SK-N-SH (cell line): ENCODE measurements at regions not wholly inside any gene's neighbourhood (a gene's known extent, or its start where the extent isn't known, plus 50 kb on each side); places are given as distances from the start of the nearest gene placed in this dataset.

Experiments
- CTCF ChIA-PET: fragments of 300-600, 350-600 bp; formaldehyde crosslinking; extraction: SDS; loops from one replicate; lab custom pipeline; 2021; lab: Yijun Ruan, JAX
- POLR2A ChIA-PET: fragments of 350-600 bp; sonication (Branson Sonifier 250); formaldehyde crosslinking; extraction: SDS; loops from one replicate; lab custom pipeline; 2020; ENCODE audit warnings: antibody characterized with exemption, inconsistent platforms; lab: Yijun Ruan, JAX
- DNase-seq: peaks from one replicate; pipeline ENCODE4 v3.0.0; 2012
- H2AFZ ChIP-seq: fragments of 200-600 bp; sonication (generic); 2 replicates; pipeline ENCODE4 v1.8.1; 2016; ENCODE audit warnings: antibody characterized with exemption, mild to moderate bottlenecking, low read depth
- H3F3A ChIP-seq: fragments of 200-600 bp; sonication (generic); replicated peaks from 2 replicates; pipeline ENCODE3; 2016; ENCODE audit warnings: antibody characterized with exemption, mild to moderate bottlenecking; ENCODE audit not compliant: insufficient read depth
- H3K27ac ChIP-seq, 2 experiments: fragments of 200-500 bp in 1 of 2; fragments of 200-600 bp in 1 of 2; sonication (Bioruptor generic) in 1 of 2; sonication (generic), shearing (Covaris generic) in 1 of 2; 2 replicates each; pipeline versions ENCODE4 v1.5.1 to v1.6.1; 2014 to 2016; ENCODE audit warnings: low read depth in 2 of 2, inconsistent platforms in 1 of 2, low read length in 1 of 2, mild to moderate bottlenecking in 1 of 2, mixed read lengths in 1 of 2
- H3K27me3 ChIP-seq: fragments of 200-600 bp; sonication (generic), shearing (Covaris generic); 2 replicates; pipeline ENCODE4 v1.6.1; 2016; ENCODE audit warnings: mixed run types; ENCODE audit not compliant: insufficient read depth
- H3K36me3 ChIP-seq, 2 experiments: fragments of 200-500 bp in 1 of 2; fragments of 200-600 bp in 1 of 2; sonication (Bioruptor generic) in 1 of 2; sonication (generic) in 1 of 2; replicated peaks in 1 of 2; 2 replicates each; pipeline versions ENCODE3 to v1.5.1; 2014 to 2016; ENCODE audit warnings: low read length in 1 of 2, mild to moderate bottlenecking in 1 of 2; ENCODE audit not compliant: insufficient read depth in 2 of 2, control insufficient read depth in 1 of 2
- H3K4me1 ChIP-seq, 2 experiments: fragments of 200-500 bp in 1 of 2; fragments of 200-600 bp in 1 of 2; sonication (Bioruptor generic) in 1 of 2; sonication (generic), shearing (Covaris generic) in 1 of 2; 2 replicates each; pipeline versions ENCODE4 v1.5.1 to v1.6.1; 2014 to 2016; ENCODE audit warnings: low read depth in 1 of 2, low read length in 1 of 2, mixed run types in 1 of 2; ENCODE audit not compliant: insufficient read depth in 2 of 2, control insufficient read depth in 1 of 2
- H3K4me2 ChIP-seq: fragments of 200-600 bp; sonication (generic), shearing (Covaris generic); 2 replicates; pipeline ENCODE4 v1.6.1; 2017; ENCODE audit warnings: mixed run types
- H3K4me3 ChIP-seq, 2 experiments: fragments of 200-500 bp in 1 of 2; fragments of 200-600 bp in 1 of 2; sonication (Bioruptor generic) in 1 of 2; sonication (generic), shearing (Covaris generic) in 1 of 2; 2 replicates each; pipeline versions ENCODE4 v1.5.1 to v1.8.1; 2014 to 2016; ENCODE audit warnings: low read depth in 2 of 2, inconsistent platforms in 1 of 2, low read length in 1 of 2, mild to moderate bottlenecking in 1 of 2, mixed read lengths in 1 of 2, moderate library complexity in 1 of 2
- H3K79me2 ChIP-seq: fragments of 200-600 bp; sonication (generic); 2 replicates; pipeline ENCODE4 v1.8.1; 2017; ENCODE audit warnings: mild to moderate bottlenecking; ENCODE audit not compliant: insufficient read depth
- H3K9ac ChIP-seq: fragments of 200-600 bp; sonication (generic); 2 replicates; pipeline ENCODE4 v1.6.1; 2017; ENCODE audit warnings: mixed run types
- H3K9me2 ChIP-seq: fragments of 200-600 bp; sonication (generic); 2 replicates; pipeline ENCODE4 v1.6.1; 2017; ENCODE audit warnings: mixed run types
- H3K9me3 ChIP-seq: fragments of 200-600 bp; sonication (generic); 2 replicates; pipeline ENCODE4 v1.6.1; 2017; ENCODE audit warnings: mixed run types, mild to moderate bottlenecking, moderate library complexity
- H4K20me1 ChIP-seq: fragments of 200-600 bp; sonication (generic); 2 replicates; pipeline ENCODE4 v1.6.1; 2017; ENCODE audit warnings: mild to moderate bottlenecking, mixed run types; ENCODE audit not compliant: insufficient read depth
- CHD2 ChIP-seq: fragments of 150-350 bp; IDR thresholded peaks from 2 replicates; pipeline ENCODE4 v1.6.1; 2018; ENCODE audit warnings: low read length; ENCODE audit not compliant: partially characterized antibody
- ELF1 ChIP-seq: IDR thresholded peaks from 2 replicates; pipeline ENCODE4 v1.4.0; 2012
- GABPA ChIP-seq: IDR thresholded peaks from 2 replicates; pipeline ENCODE4 v1.4.0; 2012; ENCODE audit warnings: low read depth, mild to moderate bottlenecking
- GATA2 ChIP-seq: sonication (generic); formaldehyde crosslinking; IDR thresholded peaks from 2 replicates; pipeline ENCODE4 v1.5.0; 2020; ENCODE audit warnings: mild to moderate bottlenecking, missing genetic modification reagents
- MXI1 ChIP-seq: IDR thresholded peaks from 2 replicates; pipeline ENCODE4 v1.6.1; 2012; ENCODE audit warnings: mild to moderate bottlenecking, low read depth, low read length, improper control_type of control experiment
- NFIC ChIP-seq: IDR thresholded peaks from 2 replicates; pipeline ENCODE4 v1.4.0; 2012; ENCODE audit warnings: borderline replicate concordance
- NRF1 ChIP-seq: IDR thresholded peaks from 2 replicates; pipeline ENCODE4 v1.6.1; 2012; ENCODE audit warnings: low read depth, mild to moderate bottlenecking, low read length
- POLR2AphosphoS5 ChIP-seq: IDR thresholded peaks from 2 replicates; pipeline ENCODE4 v1.6.1; 2012; ENCODE audit warnings: low read depth, low read length
- RAD21 ChIP-seq: IDR thresholded peaks from 2 replicates; pipeline ENCODE4 v1.6.1; 2012; ENCODE audit warnings: mild to moderate bottlenecking, low read length
- RFX5 ChIP-seq: IDR thresholded peaks from 2 replicates; pipeline ENCODE4 v1.6.1; 2012; ENCODE audit warnings: mild to moderate bottlenecking, improper control_type of control experiment, low read length
- SMC3 ChIP-seq: IDR thresholded peaks from 2 replicates; pipeline ENCODE4 v1.6.1; 2012; ENCODE audit warnings: low read depth, low read length, improper control_type of control experiment
- TCF12 ChIP-seq: IDR thresholded peaks from 2 replicates; pipeline ENCODE4 v1.4.0; 2012
- YY1 ChIP-seq: IDR thresholded peaks from 2 replicates; pipeline ENCODE4 v1.4.0; 2012; ENCODE audit warnings: low read depth, mild to moderate bottlenecking
- WGBS: methylation state at CpG from one replicate; pipeline ENCODE4 v1.1.6; 2017; ENCODE audit warnings: low lambda C conversion rate; 5-methylcytosine and 5-hydroxymethylcytosine counted together
- TF ChIP-seq, protein P1 (sequence below): IDR thresholded peaks from 2 replicates; pipeline ENCODE4 v1.4.0; 2012; ENCODE audit warnings: low read depth
- TF ChIP-seq, protein P2 (sequence below): IDR thresholded peaks from 2 replicates; pipeline ENCODE4; 2012
- TF ChIP-seq, protein P3 (sequence below): IDR thresholded peaks from 2 replicates; pipeline ENCODE4 v1.6.1; 2012; ENCODE audit warnings: mild to moderate bottlenecking, low read depth, low read length, moderate library complexity
- TF ChIP-seq, protein P4 (sequence below): IDR thresholded peaks from 2 replicates; pipeline ENCODE4 v1.4.0; 2012; ENCODE audit warnings: low read depth, borderline replicate concordance
- TF ChIP-seq, protein P5 (sequence below): IDR thresholded peaks from 2 replicates; pipeline ENCODE4 v1.4.0; 2012; ENCODE audit warnings: low read depth, borderline replicate concordance

DNA sequence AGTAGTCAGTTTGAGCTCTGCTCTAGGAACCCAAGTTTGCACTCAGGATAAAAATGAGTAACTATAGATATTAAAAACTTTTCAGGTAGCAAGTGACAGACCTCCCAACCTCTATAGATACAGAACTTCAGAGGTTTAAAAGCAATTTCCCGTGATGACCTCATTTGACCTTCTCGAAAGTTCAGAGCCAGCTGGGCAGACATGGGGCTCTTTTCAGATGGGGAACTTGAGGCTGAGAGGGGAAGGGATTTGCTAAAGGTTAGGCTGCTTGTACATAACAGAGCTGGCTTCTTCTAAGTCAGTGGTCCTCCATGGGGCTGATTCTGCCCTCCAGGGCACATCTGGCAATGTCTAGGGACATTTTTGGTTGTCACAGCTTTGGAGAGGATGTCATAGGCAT is 58.8 kb upstream of the ZNF831 start:
- Histone ChIP-seq H3K9me2 (no peaks in the 10 kb centered on the region), H3F3A (no peaks in the 10 kb centered on the region), H3K4me2 (no peak overlapping the region), H4K20me1 (no peaks in the 10 kb centered on the region), H3K36me3 (no peaks in the 10 kb centered on the region), H3K27ac (no peak overlapping the region), H3K9me3 (no peaks in the 10 kb centered on the region), H3K79me2 (no peaks in the 10 kb centered on the region), H2AFZ (no peak overlapping the region), H3K27me3 (no peaks in the 10 kb centered on the region), H3K4me3 (no peak overlapping the region), H3K4me1 (no peaks in the 10 kb centered on the region; a peak in 1 of 4 replicates), H3K9ac (no peak overlapping the region)
- TF ChIP-seq NFIC (no peak), MXI1 (no peak), YY1 (no peak), SMC3 (no peak), POLR2AphosphoS5 (no peak), ELF1 (no peak), GATA2 (CRISPR knock-in tag) (no peak), CHD2 (no peak), GABPA (no peak), RFX5 (no peak), TCF12 (no peak), RAD21 (no peak), NRF1 (no peak)
- TF ChIP-seq, protein P1, sequence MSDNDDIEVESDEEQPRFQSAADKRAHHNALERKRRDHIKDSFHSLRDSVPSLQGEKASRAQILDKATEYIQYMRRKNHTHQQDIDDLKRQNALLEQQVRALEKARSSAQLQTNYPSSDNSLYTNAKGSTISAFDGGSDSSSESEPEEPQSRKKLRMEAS = no peak
- TF ChIP-seq, protein P2, sequence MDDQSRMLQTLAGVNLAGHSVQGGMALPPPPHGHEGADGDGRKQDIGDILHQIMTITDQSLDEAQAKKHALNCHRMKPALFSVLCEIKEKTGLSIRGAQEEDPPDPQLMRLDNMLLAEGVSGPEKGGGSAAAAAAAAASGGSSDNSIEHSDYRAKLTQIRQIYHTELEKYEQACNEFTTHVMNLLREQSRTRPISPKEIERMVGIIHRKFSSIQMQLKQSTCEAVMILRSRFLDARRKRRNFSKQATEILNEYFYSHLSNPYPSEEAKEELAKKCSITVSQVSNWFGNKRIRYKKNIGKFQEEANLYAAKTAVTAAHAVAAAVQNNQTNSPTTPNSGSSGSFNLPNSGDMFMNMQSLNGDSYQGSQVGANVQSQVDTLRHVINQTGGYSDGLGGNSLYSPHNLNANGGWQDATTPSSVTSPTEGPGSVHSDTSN = no peak
- TF ChIP-seq, protein P3, sequence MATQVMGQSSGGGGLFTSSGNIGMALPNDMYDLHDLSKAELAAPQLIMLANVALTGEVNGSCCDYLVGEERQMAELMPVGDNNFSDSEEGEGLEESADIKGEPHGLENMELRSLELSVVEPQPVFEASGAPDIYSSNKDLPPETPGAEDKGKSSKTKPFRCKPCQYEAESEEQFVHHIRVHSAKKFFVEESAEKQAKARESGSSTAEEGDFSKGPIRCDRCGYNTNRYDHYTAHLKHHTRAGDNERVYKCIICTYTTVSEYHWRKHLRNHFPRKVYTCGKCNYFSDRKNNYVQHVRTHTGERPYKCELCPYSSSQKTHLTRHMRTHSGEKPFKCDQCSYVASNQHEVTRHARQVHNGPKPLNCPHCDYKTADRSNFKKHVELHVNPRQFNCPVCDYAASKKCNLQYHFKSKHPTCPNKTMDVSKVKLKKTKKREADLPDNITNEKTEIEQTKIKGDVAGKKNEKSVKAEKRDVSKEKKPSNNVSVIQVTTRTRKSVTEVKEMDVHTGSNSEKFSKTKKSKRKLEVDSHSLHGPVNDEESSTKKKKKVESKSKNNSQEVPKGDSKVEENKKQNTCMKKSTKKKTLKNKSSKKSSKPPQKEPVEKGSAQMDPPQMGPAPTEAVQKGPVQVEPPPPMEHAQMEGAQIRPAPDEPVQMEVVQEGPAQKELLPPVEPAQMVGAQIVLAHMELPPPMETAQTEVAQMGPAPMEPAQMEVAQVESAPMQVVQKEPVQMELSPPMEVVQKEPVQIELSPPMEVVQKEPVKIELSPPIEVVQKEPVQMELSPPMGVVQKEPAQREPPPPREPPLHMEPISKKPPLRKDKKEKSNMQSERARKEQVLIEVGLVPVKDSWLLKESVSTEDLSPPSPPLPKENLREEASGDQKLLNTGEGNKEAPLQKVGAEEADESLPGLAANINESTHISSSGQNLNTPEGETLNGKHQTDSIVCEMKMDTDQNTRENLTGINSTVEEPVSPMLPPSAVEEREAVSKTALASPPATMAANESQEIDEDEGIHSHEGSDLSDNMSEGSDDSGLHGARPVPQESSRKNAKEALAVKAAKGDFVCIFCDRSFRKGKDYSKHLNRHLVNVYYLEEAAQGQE = no peak
- TF ChIP-seq, protein P4, sequence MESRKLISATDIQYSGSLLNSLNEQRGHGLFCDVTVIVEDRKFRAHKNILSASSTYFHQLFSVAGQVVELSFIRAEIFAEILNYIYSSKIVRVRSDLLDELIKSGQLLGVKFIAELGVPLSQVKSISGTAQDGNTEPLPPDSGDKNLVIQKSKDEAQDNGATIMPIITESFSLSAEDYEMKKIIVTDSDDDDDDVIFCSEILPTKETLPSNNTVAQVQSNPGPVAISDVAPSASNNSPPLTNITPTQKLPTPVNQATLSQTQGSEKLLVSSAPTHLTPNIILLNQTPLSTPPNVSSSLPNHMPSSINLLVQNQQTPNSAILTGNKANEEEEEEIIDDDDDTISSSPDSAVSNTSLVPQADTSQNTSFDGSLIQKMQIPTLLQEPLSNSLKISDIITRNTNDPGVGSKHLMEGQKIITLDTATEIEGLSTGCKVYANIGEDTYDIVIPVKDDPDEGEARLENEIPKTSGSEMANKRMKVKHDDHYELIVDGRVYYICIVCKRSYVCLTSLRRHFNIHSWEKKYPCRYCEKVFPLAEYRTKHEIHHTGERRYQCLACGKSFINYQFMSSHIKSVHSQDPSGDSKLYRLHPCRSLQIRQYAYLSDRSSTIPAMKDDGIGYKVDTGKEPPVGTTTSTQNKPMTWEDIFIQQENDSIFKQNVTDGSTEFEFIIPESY = no peak
- TF ChIP-seq, protein P5, sequence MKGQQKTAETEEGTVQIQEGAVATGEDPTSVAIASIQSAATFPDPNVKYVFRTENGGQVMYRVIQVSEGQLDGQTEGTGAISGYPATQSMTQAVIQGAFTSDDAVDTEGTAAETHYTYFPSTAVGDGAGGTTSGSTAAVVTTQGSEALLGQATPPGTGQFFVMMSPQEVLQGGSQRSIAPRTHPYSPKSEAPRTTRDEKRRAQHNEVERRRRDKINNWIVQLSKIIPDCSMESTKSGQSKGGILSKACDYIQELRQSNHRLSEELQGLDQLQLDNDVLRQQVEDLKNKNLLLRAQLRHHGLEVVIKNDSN = no peak
- WGBS = 27% methylated on average over 2 of the region's 2 CpGs
- ChIA-PET CTCF (interaction anchor here (1.9 kb wide), 1 partner anchor 17 kb away, joined by 5 read pairs; no protein-coding TSS in a partner anchor), POLR2A (no interaction called here)
- no peak for DNase-seq
